Peyer's patch (tissue), 4 donors: ENCODE measurements at regions not wholly inside any gene's neighbourhood (a gene's known extent, or its start where the extent isn't known, plus 50 kb on each side); places are given as distances from the start of the nearest gene placed in this dataset.

Experiments used
- POLR2A ChIP-seq, 2 donors: fragments of 450-650 bp; IDR thresholded peaks; one replicate each; pipeline ENCODE4 v1.5.1; 2017; ENCODE audit warnings: antibody characterized with exemption in 2 of 2, mild to moderate bottlenecking in 2 of 2, moderate library complexity in 2 of 2
- TF ChIP-seq, protein P1 (sequence below), 6 experiments: fragments of 450-650 bp in 4 of 6; fragments of 200-600 bp in 2 of 6; sonication (generic) in 1 of 6; IDR thresholded peaks; one replicate each; pipeline ENCODE4 v1.5.1; 2017 to 2019; ENCODE audit warnings: antibody characterized with exemption in 6 of 6, mild to moderate bottlenecking in 3 of 6, moderate library complexity in 1 of 6

GRCh38 chr10:117681104-117681503 is 138.6 kb downstream of the EMX2 start:
- TF ChIP-seq, protein P1, sequence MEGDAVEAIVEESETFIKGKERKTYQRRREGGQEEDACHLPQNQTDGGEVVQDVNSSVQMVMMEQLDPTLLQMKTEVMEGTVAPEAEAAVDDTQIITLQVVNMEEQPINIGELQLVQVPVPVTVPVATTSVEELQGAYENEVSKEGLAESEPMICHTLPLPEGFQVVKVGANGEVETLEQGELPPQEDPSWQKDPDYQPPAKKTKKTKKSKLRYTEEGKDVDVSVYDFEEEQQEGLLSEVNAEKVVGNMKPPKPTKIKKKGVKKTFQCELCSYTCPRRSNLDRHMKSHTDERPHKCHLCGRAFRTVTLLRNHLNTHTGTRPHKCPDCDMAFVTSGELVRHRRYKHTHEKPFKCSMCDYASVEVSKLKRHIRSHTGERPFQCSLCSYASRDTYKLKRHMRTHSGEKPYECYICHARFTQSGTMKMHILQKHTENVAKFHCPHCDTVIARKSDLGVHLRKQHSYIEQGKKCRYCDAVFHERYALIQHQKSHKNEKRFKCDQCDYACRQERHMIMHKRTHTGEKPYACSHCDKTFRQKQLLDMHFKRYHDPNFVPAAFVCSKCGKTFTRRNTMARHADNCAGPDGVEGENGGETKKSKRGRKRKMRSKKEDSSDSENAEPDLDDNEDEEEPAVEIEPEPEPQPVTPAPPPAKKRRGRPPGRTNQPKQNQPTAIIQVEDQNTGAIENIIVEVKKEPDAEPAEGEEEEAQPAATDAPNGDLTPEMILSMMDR (IDR thresholded peaks at IDR 0.05) = no peak
- no peak for TF ChIP-seq POLR2A (IDR thresholded peaks at IDR 0.05)
